ENCODE measurements at regions not wholly inside any gene's neighbourhood (a gene's known extent, or its start where the extent isn't known, plus 50 kb on each side); places are given as distances from the start of the nearest gene placed in this dataset.

GRCh38 chr13:105994340-105994739 lies 541.1 kb downstream of the EFNB2 start:
- TF ChIP-seq EZH2 (IDR thresholded peaks at IDR 0.05; ENCODE audit: insufficient read depth, poor library complexity, severe bottlenecking): no peak
- no peak for TF ChIP-seq EZH2phosphoT487 (IDR thresholded peaks at IDR 0.05; ENCODE audit: insufficient read depth, low read depth)
- Histone ChIP-seq H3K27me3 (replicated peaks; ENCODE audit: insufficient read depth) (no peaks in the 10 kb centered on the region), H3K9me2 (ENCODE audit: insufficient read depth) (no peaks in the 10 kb centered on the region), H3K79me2 (ENCODE audit: insufficient read depth) (no peaks in the 10 kb centered on the region), H4K20me1 (ENCODE audit: insufficient read depth) (no peaks in the 10 kb centered on the region), H3F3A (ENCODE audit: insufficient read depth) (no peaks in the 10 kb centered on the region), H2AFZ (no peak overlapping the region), H3K36me3 (ENCODE audit: low read depth) (no peaks in the 10 kb centered on the region), H3K27ac (no peak overlapping the region), H3K9ac (no peak overlapping the region), H3K9me3 (ENCODE audit: low read depth) (no peaks in the 10 kb centered on the region), H3K4me3 (no peak overlapping the region), H3K4me1 (ENCODE audit: insufficient read depth) (peaks cover 7% of the 10 kb centered on the region), H3K4me2 (ENCODE audit: unreplicated experiment) (no peak overlapping the region)
- in situ Hi-C loops (cut with MboI): no loop called here
- DNase-seq: no peak
- 67 to 82% methylated on average over 5 of the region's 5 CpGs for WGBS, 2 experiments (ENCODE audit: low coverage in 1 of 2, low lambda C conversion rate in 2 of 2, missing lambda C conversion rate in 2 of 2)

GRCh38 chr13:105991622-105992277 lies 543.7 kb downstream of the EFNB2 start:
- 62 to 65% methylated on average over 4 of the region's 4 CpGs for WGBS, 2 experiments (ENCODE audit: low coverage in 1 of 2, low lambda C conversion rate in 2 of 2, missing lambda C conversion rate in 2 of 2)
- Histone ChIP-seq H3K27me3 (replicated peaks; ENCODE audit: insufficient read depth) (no peaks in the 10 kb centered on the region), H3K79me2 (ENCODE audit: insufficient read depth) (no peaks in the 10 kb centered on the region), H3K9ac (no peak overlapping the region), H2AFZ (no peak overlapping the region), H3K4me1 (ENCODE audit: insufficient read depth) (no peaks in the 10 kb centered on the region), H3K4me2 (ENCODE audit: unreplicated experiment) (no peak overlapping the region), H3K4me3 (no peak overlapping the region), H3K27ac (no peak overlapping the region), H4K20me1 (ENCODE audit: insufficient read depth) (no peaks in the 10 kb centered on the region), H3K9me3 (ENCODE audit: low read depth) (no peaks in the 10 kb centered on the region), H3F3A (ENCODE audit: insufficient read depth) (no peaks in the 10 kb centered on the region), H3K36me3 (ENCODE audit: low read depth) (no peaks in the 10 kb centered on the region), H3K9me2 (ENCODE audit: insufficient read depth) (no peaks in the 10 kb centered on the region)
- DNase-seq: peak; percentile 61
- in situ Hi-C loops (cut with MboI): no loop called here
- no peak for TF ChIP-seq EZH2phosphoT487 (IDR thresholded peaks at IDR 0.05; ENCODE audit: insufficient read depth, low read depth)
- no peak for TF ChIP-seq EZH2 (IDR thresholded peaks at IDR 0.05; ENCODE audit: insufficient read depth, poor library complexity, severe bottlenecking)

GRCh38 chr13:105991131-105991530 lies 544.3 kb downstream of the EFNB2 start:
- Histone ChIP-seq H3K9me2 (ENCODE audit: insufficient read depth) (no peaks in the 10 kb centered on the region), H3K4me1 (ENCODE audit: insufficient read depth) (no peaks in the 10 kb centered on the region), H3K27me3 (replicated peaks; ENCODE audit: insufficient read depth) (no peaks in the 10 kb centered on the region), H3K4me2 (ENCODE audit: unreplicated experiment) (no peak overlapping the region), H2AFZ (no peak overlapping the region), H3K27ac (no peak overlapping the region), H3K9me3 (ENCODE audit: low read depth) (no peaks in the 10 kb centered on the region), H3K4me3 (no peak overlapping the region), H3K9ac (no peak overlapping the region), H4K20me1 (ENCODE audit: insufficient read depth) (no peaks in the 10 kb centered on the region), H3F3A (ENCODE audit: insufficient read depth) (no peaks in the 10 kb centered on the region), H3K36me3 (ENCODE audit: low read depth) (no peaks in the 10 kb centered on the region), H3K79me2 (ENCODE audit: insufficient read depth) (no peaks in the 10 kb centered on the region)
- in situ Hi-C loops (cut with MboI): no loop called here
- TF ChIP-seq EZH2 (IDR thresholded peaks at IDR 0.05; ENCODE audit: insufficient read depth, poor library complexity, severe bottlenecking): no peak
- TF ChIP-seq EZH2phosphoT487 (IDR thresholded peaks at IDR 0.05; ENCODE audit: insufficient read depth, low read depth): no peak
- DNase-seq: no peak
- WGBS, 2 experiments (ENCODE audit: low coverage in 1 of 2, low lambda C conversion rate in 2 of 2, missing lambda C conversion rate in 2 of 2): 51 to 70% methylated on average over 1 of the region's 1 CpG

GRCh38 chr13:105990256-105990958 lies 545.1 kb downstream of the EFNB2 start:
- 43 to 50% methylated on average over 3 to 4 of the region's 4 CpGs for WGBS, 2 experiments (ENCODE audit: low coverage in 1 of 2, low lambda C conversion rate in 2 of 2, missing lambda C conversion rate in 2 of 2)
- Histone ChIP-seq H3K79me2 (ENCODE audit: insufficient read depth) (no peaks in the 10 kb centered on the region), H3K27me3 (replicated peaks; ENCODE audit: insufficient read depth) (no peaks in the 10 kb centered on the region), H3K4me2 (ENCODE audit: unreplicated experiment) (no peak overlapping the region), H3K36me3 (ENCODE audit: low read depth) (no peaks in the 10 kb centered on the region), H3K4me1 (ENCODE audit: insufficient read depth) (no peaks in the 10 kb centered on the region), H4K20me1 (ENCODE audit: insufficient read depth) (no peaks in the 10 kb centered on the region), H3F3A (ENCODE audit: insufficient read depth) (no peaks in the 10 kb centered on the region), H3K27ac (no peak overlapping the region), H3K9me3 (ENCODE audit: low read depth) (no peaks in the 10 kb centered on the region), H3K9me2 (ENCODE audit: insufficient read depth) (no peaks in the 10 kb centered on the region), H3K4me3 (no peak overlapping the region), H3K9ac (no peak overlapping the region), H2AFZ (no peak overlapping the region)
- in situ Hi-C loops (cut with MboI): no loop called here
- no peak for TF ChIP-seq EZH2 (IDR thresholded peaks at IDR 0.05; ENCODE audit: insufficient read depth, poor library complexity, severe bottlenecking)
- TF ChIP-seq EZH2phosphoT487 (IDR thresholded peaks at IDR 0.05; ENCODE audit: insufficient read depth, low read depth): no peak
- peak; percentile 16 for DNase-seq
